WTC11 (cell line): ENCODE measurements at regions not wholly inside any gene's neighbourhood (a gene's known extent, or its start where the extent isn't known, plus 50 kb on each side); places are given as distances from the start of the nearest gene placed in this dataset.

Experiments used
- ATAC-seq: fragments of 200-7000 bp; cut with Tn5 transposase; 2 replicates; pipeline ENCODE4 v1.10.0; 2021; ENCODE audit warnings: mild to moderate bottlenecking, moderate library complexity
- CTCF ChIA-PET: fragments of 300-600 bp; sonication (Branson Sonifier 250); formaldehyde crosslinking; loops from one replicate; lab custom pipeline; 2021; ENCODE audit warnings: antibody characterized with exemption; lab: Charles Lee
- POLR2A ChIA-PET: fragments of 350-600 bp; sonication (Branson Sonifier 250); formaldehyde crosslinking; loops from one replicate; lab custom pipeline; 2021; ENCODE audit warnings: antibody characterized with exemption; lab: Charles Lee
- DNase-seq: peaks from one replicate; pipeline ENCODE4 v3.0.0; 2021; ENCODE audit warnings: low spot score
- H3K27ac Mint-ChIP-seq: 2 replicates; pipeline ENCODE4 v1.8.0; 2021; ENCODE audit warnings: mixed read lengths
- H3K27me3 Mint-ChIP-seq: 2 replicates; pipeline ENCODE4 v1.8.0; 2021; ENCODE audit warnings: low read depth, mild to moderate bottlenecking, moderate library complexity, mixed read lengths
- H3K36me3 Mint-ChIP-seq: 2 replicates; pipeline ENCODE4 v1.8.0; 2021; ENCODE audit warnings: mixed read lengths
- H3K4me1 Mint-ChIP-seq: 2 replicates; pipeline ENCODE4 v1.8.0; 2022; ENCODE audit warnings: mixed read lengths
- H3K4me3 Mint-ChIP-seq: 2 replicates; pipeline ENCODE4 v1.8.0; 2021; ENCODE audit warnings: mild to moderate bottlenecking, moderate library complexity, mixed read lengths
- H3K9me3 Mint-ChIP-seq: 2 replicates; pipeline ENCODE4 v1.8.0; 2021; ENCODE audit warnings: mixed read lengths
- CREM ChIP-seq: sonication (generic); formaldehyde crosslinking; IDR thresholded peaks from 2 replicates; pipeline ENCODE4 v1.8.1; 2022; ENCODE audit warnings: mild to moderate bottlenecking, missing genetic modification reagents, moderate library complexity
- ETV6 ChIP-seq: sonication (generic); formaldehyde crosslinking; IDR thresholded peaks from 2 replicates; pipeline ENCODE4 v1.8.1; 2022; ENCODE audit warnings: mild to moderate bottlenecking, missing genetic modification reagents
- NR2C2 ChIP-seq: sonication (generic); formaldehyde crosslinking; IDR thresholded peaks from 2 replicates; pipeline ENCODE4 v1.8.0; 2022; ENCODE audit warnings: mild to moderate bottlenecking, missing genetic modification reagents
- RORB ChIP-seq: fragments of 250-450 bp; sonication (Bioruptor Pico); IDR thresholded peaks from 2 replicates; pipeline ENCODE4 v1.9.0; 2021; ENCODE audit warnings: mild to moderate bottlenecking
- ZNF317 ChIP-seq: sonication (generic); formaldehyde crosslinking; IDR thresholded peaks from 2 replicates; pipeline ENCODE4 v1.8.1; 2023; ENCODE audit warnings: low read depth, mild to moderate bottlenecking, moderate library complexity, missing genetic modification reagents, borderline replicate concordance
- ZNF396 ChIP-seq: fragments of 250-450 bp; sonication (Bioruptor Pico); IDR thresholded peaks from 2 replicates; pipeline ENCODE4 v1.8.0; 2021; ENCODE audit warnings: mild to moderate bottlenecking, moderate library complexity, borderline replicate concordance
- TF ChIP-seq, protein P1 (sequence below): sonication (generic); formaldehyde crosslinking; IDR thresholded peaks from 2 replicates; pipeline ENCODE4 v1.8.1; 2023; ENCODE audit warnings: mild to moderate bottlenecking, missing genetic modification reagents, moderate library complexity
- TF ChIP-seq, protein P2 (sequence below): sonication (generic); formaldehyde crosslinking; IDR thresholded peaks from 2 replicates; pipeline ENCODE4 v1.8.0; 2023; ENCODE audit warnings: missing genetic modification reagents
- TF ChIP-seq, protein P3 (sequence below): fragments of 250-450 bp; sonication (Bioruptor Pico); conservative IDR thresholded peaks from 2 replicates; pipeline ENCODE4 v1.9.0; 2021; ENCODE audit warnings: mild to moderate bottlenecking
- TF ChIP-seq, protein P4 (sequence below): sonication (generic); formaldehyde crosslinking; IDR thresholded peaks from 2 replicates; pipeline ENCODE4 v1.8.1; 2023; ENCODE audit warnings: mild to moderate bottlenecking, missing genetic modification reagents, moderate library complexity
- TF ChIP-seq, protein P5 (sequence below): fragments of 250-450 bp; sonication (Bioruptor Pico); IDR thresholded peaks from 2 replicates; pipeline ENCODE4 v1.9.0; 2021; ENCODE audit warnings: mild to moderate bottlenecking
- TF ChIP-seq, protein P6 (sequence below): sonication (generic); formaldehyde crosslinking; IDR thresholded peaks from 2 replicates; pipeline ENCODE4 v1.8.0; 2023; ENCODE audit warnings: mild to moderate bottlenecking, missing genetic modification reagents
- TF ChIP-seq, protein P7 (sequence below): sonication (generic); formaldehyde crosslinking; IDR thresholded peaks from 2 replicates; pipeline ENCODE4 v1.8.0; 2022; ENCODE audit warnings: missing genetic modification reagents

DNA sequence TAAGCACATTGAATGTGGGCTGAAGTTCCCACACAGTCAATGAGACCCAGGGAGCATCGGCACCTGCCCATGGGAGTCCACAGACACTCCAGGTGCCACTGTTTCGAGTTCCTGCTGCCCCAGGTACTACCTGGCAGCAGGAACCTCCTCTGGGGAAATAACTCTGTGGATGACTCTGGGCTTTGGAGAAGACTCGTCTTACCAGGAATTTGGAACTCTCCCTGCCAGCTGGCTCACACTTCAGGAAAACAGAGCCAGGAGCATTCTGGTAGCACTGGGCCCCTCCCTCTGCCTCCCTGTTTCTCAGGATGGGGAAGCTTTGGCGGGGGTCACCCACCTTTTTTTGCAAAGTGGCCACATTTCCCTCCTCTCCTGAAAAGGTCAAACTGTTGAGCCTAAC is 69.5 kb upstream of the MC3R start:
- no peak for ATAC-seq
- H3K4me3 Mint-ChIP-seq = no peak overlapping the region
- H3K36me3 Mint-ChIP-seq = peaks cover 78% of the 10 kb centered on the region
- peaks cover 95% of the 10 kb centered on the region for H3K9me3 Mint-ChIP-seq
- ChIA-PET CTCF (no interaction called here), POLR2A (no interaction called here)
- H3K27ac Mint-ChIP-seq = no peak overlapping the region
- H3K27me3 Mint-ChIP-seq = peaks cover 11% of the 10 kb centered on the region
- TF ChIP-seq, protein P1, sequence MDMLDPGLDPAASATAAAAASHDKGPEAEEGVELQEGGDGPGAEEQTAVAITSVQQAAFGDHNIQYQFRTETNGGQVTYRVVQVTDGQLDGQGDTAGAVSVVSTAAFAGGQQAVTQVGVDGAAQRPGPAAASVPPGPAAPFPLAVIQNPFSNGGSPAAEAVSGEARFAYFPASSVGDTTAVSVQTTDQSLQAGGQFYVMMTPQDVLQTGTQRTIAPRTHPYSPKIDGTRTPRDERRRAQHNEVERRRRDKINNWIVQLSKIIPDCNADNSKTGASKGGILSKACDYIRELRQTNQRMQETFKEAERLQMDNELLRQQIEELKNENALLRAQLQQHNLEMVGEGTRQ (CRISPR knock-in tag) = no peak
- TF ChIP-seq, protein P2, sequence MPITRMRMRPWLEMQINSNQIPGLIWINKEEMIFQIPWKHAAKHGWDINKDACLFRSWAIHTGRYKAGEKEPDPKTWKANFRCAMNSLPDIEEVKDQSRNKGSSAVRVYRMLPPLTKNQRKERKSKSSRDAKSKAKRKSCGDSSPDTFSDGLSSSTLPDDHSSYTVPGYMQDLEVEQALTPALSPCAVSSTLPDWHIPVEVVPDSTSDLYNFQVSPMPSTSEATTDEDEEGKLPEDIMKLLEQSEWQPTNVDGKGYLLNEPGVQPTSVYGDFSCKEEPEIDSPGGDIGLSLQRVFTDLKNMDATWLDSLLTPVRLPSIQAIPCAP (CRISPR knock-in tag) = no peak
- TF ChIP-seq ZNF317 = no peak
- TF ChIP-seq, protein P3, sequence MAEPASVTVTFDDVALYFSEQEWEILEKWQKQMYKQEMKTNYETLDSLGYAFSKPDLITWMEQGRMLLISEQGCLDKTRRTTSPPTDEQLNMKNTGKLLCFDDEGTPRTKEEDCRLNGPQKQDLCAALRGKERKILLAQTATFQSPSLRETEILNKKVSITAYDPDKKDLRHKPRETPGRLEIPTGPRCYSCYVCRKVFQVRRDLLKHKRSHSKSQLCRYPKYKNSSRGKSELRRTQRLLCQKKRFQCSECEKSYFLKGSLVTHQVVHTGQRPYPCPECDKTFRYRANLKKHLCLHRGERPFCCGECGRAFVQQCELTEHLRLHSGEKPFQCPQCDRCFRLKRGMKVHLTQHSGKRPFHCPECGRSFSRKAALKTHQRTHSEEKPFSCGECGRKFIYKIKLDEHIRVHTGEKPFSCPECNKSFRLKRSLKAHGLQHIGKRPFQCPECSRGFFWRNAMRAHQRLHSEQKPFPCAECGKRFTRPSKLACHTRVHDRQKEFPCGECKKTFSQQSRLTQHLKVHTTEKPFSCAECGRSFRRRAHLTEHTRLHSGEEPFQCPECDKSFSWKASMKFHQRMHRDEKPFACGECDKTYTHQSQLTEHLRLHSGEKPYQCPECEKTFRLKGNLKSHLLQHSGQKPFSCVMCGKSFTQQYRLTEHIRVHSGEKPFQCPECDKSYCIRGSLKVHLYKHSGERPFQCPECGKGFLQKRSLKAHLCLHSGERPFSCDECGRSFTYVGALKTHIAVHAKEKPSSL (CRISPR knock-in tag) = no peak
- TF ChIP-seq, protein P4, sequence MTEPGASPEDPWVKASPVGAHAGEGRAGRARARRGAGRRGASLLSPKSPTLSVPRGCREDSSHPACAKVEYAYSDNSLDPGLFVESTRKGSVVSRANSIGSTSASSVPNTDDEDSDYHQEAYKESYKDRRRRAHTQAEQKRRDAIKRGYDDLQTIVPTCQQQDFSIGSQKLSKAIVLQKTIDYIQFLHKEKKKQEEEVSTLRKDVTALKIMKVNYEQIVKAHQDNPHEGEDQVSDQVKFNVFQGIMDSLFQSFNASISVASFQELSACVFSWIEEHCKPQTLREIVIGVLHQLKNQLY (CRISPR knock-in tag) = no peak
- no peak for TF ChIP-seq ETV6
- TF ChIP-seq ZNF396 (CRISPR knock-in tag) = no peak
- TF ChIP-seq, protein P5, sequence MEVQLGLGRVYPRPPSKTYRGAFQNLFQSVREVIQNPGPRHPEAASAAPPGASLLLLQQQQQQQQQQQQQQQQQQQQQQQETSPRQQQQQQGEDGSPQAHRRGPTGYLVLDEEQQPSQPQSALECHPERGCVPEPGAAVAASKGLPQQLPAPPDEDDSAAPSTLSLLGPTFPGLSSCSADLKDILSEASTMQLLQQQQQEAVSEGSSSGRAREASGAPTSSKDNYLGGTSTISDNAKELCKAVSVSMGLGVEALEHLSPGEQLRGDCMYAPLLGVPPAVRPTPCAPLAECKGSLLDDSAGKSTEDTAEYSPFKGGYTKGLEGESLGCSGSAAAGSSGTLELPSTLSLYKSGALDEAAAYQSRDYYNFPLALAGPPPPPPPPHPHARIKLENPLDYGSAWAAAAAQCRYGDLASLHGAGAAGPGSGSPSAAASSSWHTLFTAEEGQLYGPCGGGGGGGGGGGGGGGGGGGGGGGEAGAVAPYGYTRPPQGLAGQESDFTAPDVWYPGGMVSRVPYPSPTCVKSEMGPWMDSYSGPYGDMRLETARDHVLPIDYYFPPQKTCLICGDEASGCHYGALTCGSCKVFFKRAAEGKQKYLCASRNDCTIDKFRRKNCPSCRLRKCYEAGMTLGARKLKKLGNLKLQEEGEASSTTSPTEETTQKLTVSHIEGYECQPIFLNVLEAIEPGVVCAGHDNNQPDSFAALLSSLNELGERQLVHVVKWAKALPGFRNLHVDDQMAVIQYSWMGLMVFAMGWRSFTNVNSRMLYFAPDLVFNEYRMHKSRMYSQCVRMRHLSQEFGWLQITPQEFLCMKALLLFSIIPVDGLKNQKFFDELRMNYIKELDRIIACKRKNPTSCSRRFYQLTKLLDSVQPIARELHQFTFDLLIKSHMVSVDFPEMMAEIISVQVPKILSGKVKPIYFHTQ (CRISPR knock-in tag) = no peak
- TF ChIP-seq NR2C2 = no peak
- no peak for DNase-seq
- no peaks in the 10 kb centered on the region for H3K4me1 Mint-ChIP-seq

DNA sequence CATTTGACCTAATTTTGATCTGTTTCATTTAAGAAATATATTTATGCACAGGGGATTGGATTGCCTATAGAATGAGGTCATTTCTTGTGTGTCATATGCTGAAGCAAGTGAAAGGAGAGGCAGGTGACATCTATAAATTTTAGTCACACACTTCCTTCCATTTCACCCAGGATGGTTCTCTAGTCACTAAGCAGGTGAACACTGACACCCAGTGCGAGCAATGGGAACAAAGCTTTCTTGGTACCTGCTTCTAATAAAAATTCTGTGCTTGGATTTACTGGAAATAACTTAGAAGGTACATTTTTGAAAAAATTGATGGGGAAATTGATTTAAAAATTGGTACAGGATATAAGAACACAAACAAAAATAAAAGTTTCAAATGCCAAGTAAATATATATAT is 66.9 kb upstream of the MC3R start:
- no peak overlapping the region for H3K27ac Mint-ChIP-seq
- DNase-seq = no peak
- no peak overlapping the region for H3K4me3 Mint-ChIP-seq
- ChIA-PET POLR2A (no interaction called here), CTCF (no interaction called here)
- H3K27me3 Mint-ChIP-seq = peaks cover 11% of the 10 kb centered on the region
- H3K4me1 Mint-ChIP-seq = no peaks in the 10 kb centered on the region
- H3K36me3 Mint-ChIP-seq = peaks cover 77% of the 10 kb centered on the region
- H3K9me3 Mint-ChIP-seq = peaks cover 90% of the 10 kb centered on the region
- no peak for ATAC-seq
- no peak for TF ChIP-seq CREM (CRISPR knock-in tag)
- TF ChIP-seq, protein P6, sequence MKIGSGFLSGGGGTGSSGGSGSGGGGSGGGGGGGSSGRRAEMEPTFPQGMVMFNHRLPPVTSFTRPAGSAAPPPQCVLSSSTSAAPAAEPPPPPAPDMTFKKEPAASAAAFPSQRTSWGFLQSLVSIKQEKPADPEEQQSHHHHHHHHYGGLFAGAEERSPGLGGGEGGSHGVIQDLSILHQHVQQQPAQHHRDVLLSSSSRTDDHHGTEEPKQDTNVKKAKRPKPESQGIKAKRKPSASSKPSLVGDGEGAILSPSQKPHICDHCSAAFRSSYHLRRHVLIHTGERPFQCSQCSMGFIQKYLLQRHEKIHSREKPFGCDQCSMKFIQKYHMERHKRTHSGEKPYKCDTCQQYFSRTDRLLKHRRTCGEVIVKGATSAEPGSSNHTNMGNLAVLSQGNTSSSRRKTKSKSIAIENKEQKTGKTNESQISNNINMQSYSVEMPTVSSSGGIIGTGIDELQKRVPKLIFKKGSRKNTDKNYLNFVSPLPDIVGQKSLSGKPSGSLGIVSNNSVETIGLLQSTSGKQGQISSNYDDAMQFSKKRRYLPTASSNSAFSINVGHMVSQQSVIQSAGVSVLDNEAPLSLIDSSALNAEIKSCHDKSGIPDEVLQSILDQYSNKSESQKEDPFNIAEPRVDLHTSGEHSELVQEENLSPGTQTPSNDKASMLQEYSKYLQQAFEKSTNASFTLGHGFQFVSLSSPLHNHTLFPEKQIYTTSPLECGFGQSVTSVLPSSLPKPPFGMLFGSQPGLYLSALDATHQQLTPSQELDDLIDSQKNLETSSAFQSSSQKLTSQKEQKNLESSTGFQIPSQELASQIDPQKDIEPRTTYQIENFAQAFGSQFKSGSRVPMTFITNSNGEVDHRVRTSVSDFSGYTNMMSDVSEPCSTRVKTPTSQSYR (CRISPR knock-in tag) = no peak
- TF ChIP-seq, protein P3 (CRISPR knock-in tag) = no peak
- TF ChIP-seq RORB = no peak
- TF ChIP-seq, protein P7, sequence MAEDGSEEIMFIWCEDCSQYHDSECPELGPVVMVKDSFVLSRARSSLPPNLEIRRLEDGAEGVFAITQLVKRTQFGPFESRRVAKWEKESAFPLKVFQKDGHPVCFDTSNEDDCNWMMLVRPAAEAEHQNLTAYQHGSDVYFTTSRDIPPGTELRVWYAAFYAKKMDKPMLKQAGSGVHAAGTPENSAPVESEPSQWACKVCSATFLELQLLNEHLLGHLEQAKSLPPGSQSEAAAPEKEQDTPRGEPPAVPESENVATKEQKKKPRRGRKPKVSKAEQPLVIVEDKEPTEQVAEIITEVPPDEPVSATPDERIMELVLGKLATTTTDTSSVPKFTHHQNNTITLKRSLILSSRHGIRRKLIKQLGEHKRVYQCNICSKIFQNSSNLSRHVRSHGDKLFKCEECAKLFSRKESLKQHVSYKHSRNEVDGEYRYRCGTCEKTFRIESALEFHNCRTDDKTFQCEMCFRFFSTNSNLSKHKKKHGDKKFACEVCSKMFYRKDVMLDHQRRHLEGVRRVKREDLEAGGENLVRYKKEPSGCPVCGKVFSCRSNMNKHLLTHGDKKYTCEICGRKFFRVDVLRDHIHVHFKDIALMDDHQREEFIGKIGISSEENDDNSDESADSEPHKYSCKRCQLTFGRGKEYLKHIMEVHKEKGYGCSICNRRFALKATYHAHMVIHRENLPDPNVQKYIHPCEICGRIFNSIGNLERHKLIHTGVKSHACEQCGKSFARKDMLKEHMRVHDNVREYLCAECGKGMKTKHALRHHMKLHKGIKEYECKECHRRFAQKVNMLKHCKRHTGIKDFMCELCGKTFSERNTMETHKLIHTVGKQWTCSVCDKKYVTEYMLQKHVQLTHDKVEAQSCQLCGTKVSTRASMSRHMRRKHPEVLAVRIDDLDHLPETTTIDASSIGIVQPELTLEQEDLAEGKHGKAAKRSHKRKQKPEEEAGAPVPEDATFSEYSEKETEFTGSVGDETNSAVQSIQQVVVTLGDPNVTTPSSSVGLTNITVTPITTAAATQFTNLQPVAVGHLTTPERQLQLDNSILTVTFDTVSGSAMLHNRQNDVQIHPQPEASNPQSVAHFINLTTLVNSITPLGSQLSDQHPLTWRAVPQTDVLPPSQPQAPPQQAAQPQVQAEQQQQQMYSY (CRISPR knock-in tag) = no peak
